Skeletal muscle cell (primary cell): ENCODE measurements at regions not wholly inside any gene's neighbourhood (a gene's known extent, or its start where the extent isn't known, plus 50 kb on each side); places are given as distances from the start of the nearest gene placed in this dataset.

Experiments
- DNase-seq: peaks from one replicate; pipeline ENCODE4 v3.0.0-alpha.2; 2010; ENCODE audit warnings: low read depth
- H3K4me3 ChIP-seq: 2 replicates; pipeline ENCODE4 v1.5.1; 2011; ENCODE audit warnings: low read depth, mild to moderate bottlenecking, control low read depth, low read length, moderate library complexity

- no peak overlapping the region for H3K4me3 ChIP-seq
- DNase-seq, result no peak
These were observed 833.0 kb upstream of the CADM2 start for GRCh38 chr3:84125760-84126159.

DNA sequence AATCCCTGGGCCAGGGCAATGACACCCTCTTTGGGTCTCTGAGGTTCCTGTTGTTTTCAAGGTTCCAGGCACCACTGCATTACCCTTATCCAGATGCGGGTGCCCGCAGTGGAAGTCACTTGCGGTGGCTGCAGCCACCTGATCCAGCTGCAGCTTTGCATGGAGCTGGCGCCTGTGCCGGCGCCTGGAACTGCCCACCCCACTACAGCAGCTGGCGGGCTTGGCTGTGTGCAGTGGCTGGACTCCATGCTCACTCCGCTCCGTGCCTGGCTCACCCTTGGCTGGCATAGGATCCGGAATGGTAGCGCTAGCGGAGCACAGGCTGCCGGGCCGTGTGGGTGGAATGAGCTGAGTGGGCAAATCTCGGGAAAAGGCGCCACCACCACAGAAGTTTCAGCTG is 832.6 kb upstream of the CADM2 start:
- H3K4me3 ChIP-seq, result no peak overlapping the region

DNA sequence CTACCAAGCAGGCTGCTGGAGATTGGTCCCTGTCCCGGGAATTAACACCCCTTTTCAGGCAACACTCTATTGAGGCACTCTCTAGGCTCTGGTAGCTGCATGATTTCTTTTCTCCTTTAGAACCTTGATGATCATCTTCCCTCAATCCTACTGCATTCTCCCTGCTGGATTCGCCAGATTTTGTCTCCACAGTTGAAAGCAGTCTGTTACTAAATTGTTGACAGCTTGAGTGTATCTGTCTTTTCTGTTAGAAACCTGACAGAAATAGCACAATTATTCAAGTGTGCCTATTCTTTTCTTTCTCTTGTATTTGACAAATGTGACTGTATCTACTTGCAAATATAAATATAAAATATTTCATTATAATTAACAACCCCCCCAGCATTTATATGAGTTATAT is 830.8 kb upstream of the CADM2 start:
- H3K4me3 ChIP-seq, result no peak overlapping the region
- no peak for DNase-seq

More for the DNA sequence above, 832.6 kb upstream of the CADM2 start:
- DNase-seq, result no peak

- H3K4me3 ChIP-seq, result no peak overlapping the region
- no peak for DNase-seq
These were observed 822.4 kb upstream of the CADM2 start for GRCh38 chr3:84136425-84136824.

DNA sequence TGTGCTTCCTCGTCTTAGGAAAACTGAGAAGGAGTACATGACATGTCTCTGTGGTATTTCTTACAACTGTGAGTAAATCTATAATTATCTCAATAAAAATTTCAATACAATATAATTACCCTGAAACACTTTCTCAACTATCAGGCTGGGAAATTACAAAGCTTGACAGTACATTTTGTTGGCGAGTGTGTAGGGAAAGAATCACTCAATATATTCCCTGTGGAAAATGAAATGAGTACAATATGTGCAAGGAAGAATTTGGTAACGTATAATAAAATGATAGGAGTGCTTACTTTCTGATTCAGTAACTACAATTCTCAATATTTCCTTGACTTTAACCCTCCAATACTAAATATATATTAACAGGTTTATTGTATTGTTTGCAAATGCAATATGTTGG is 818.2 kb upstream of the CADM2 start:
- no peak overlapping the region for H3K4me3 ChIP-seq
- DNase-seq, result no peak

DNA sequence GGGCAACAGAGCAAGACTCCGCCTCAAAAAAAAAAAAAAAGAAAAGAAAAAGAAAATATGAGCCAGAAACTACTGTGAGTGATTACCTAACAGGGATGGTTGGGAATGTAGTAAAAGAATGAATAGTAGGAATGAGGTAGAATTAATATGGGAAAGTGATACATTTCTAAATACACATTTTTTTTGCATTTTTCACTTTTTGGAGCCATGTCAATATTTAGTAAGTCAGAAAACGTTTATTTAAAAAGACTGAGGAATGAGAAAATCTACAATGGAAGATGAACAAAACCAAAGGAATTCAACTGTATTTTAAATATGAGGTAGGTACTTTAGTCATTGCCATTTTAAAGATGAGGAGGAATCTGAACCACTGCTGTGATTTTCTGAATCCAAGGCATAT is 817.2 kb upstream of the CADM2 start:
- H3K4me3 ChIP-seq, result no peak overlapping the region
- DNase-seq, result no peak

- H3K4me3 ChIP-seq, result no peak overlapping the region
- DNase-seq, result no peak
These were observed 793.5 kb upstream of the CADM2 start for GRCh38 chr3:84165328-84165727.

DNA sequence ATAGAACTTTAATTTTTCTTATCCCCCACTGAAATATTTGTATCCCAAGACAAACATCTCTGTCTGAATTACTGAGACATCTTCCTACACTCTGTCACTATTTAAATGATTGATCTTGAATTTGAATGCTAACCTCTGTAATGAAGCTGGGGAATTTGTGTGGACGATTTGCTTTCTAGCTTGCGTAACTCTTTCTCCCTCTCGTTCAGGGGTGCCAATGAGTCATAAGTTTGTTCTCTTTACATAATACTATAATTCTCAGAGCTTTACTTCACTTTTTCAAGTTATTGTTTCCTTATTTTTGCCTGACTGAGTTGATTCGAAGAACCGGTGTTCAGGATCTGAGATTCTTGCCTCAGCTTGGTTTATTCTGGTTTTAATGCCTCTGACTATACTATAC is 783.3 kb upstream of the CADM2 start:
- DNase-seq, result no peak
- no peak overlapping the region for H3K4me3 ChIP-seq

- no peak for DNase-seq
- H3K4me3 ChIP-seq, result no peak overlapping the region
These were observed 773.9 kb upstream of the CADM2 start for GRCh38 chr3:84184937-84185336.

DNA sequence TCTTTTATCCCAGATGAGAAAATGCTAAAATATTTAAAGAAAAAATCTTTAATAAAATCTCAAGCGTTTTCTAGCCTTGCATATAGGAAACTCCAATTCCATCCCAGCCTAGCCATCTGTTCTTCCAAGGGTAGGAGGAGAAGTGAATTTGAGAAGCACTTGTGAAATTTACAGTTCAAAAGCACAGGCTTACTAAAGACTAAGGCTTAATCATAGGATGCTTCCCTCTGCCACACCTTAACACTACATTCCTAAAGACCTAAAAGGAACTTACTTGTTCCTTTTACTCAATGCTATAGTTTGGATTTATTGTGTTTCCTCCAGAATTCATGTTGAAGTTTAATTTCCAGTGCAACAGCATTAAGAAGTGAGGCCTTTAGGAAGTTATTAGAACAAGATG is 764.8 kb upstream of the CADM2 start:
- no peak overlapping the region for H3K4me3 ChIP-seq
- DNase-seq, result no peak

GRCh38 chr3:84209474-84209873 is 749.3 kb upstream of the CADM2 start:
- DNase-seq, result no peak
- no peak overlapping the region for H3K4me3 ChIP-seq

GRCh38 chr3:84223512-84223911 is 735.3 kb upstream of the CADM2 start:
- no peak for DNase-seq

DNA sequence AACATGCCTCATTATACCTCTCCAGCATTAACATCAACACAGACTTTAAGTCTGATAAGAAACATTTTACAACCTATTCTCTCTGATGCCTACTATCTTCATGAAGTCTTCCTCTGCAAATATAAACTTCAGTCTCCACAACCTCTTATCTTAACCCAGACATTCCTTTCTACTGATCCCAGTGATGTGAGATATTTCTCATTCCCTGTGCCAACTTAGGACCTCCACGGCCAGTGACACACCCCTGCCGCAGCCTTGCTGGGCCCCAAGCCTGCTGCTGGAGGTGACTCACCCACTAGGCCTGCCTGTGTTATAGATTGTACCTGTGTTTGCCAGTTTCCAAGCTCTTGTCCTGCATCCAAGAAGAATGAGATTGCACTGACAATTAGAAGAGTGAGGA is 734.5 kb upstream of the CADM2 start:
- DNase-seq, result no peak
- H3K4me3 ChIP-seq, result no peak overlapping the region

More at GRCh38 chr3:84223512-84223911, 735.3 kb upstream of the CADM2 start:
- H3K4me3 ChIP-seq, result no peak overlapping the region

DNA sequence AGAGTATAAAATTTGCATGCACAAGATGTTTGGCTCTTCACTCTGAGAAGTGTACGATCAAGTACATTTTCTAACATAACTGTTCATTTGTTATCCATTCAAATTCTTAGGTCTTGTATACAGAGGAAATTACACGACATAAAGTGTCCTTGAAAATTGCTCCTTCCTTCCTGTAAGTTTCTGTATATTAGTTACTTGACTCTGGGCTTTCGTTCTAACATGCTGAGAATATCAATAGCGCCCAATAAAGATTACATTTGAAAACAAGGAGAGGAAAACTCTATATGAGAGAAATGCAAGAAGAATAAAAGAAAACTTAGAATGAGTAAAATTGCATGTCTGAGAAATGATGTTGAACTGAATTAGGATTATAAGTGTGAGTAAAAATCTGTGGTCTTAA is 722.5 kb upstream of the CADM2 start:
- DNase-seq, result no peak
- H3K4me3 ChIP-seq, result no peak overlapping the region

DNA sequence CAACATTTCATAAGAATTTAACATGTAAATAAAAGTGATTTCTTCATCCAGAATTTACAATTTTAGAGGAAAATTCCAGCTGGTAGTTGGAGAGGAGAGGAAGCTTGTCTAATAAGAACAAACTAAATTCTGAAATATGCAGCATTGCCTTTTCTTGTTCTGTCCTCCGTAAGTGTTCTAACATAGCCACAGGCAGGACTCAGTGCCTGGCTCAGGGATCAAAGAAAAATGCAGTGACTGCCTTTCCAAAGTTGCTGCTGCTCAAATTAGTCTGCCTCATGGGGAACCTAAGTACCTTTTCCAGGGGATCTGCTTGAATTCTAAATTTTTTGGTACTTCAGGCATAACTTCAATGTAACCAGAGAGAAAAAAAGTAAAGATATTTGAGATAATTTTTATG is 713.0 kb upstream of the CADM2 start:
- DNase-seq, result no peak
- H3K4me3 ChIP-seq, result no peak overlapping the region

DNA sequence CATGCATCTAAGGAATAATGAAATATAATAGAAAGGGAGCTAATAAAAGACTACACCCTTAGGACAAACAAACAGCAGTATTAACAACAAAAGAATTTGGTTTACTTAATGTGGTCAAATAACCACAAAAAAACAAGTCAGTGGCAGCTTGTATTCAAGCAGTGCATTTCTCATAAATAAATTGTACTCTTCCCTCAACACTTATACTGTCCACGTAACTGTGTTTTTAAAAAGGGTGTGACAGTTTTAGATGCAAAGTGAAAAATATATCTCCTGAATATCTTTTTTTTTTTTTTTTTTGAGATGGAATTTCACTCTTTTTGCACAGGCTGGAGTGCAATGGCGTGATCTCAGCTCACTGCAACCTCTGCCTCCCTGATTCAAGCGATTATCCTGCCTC is 698.2 kb upstream of the CADM2 start:
- H3K4me3 ChIP-seq, result no peak overlapping the region
- no peak for DNase-seq

- H3K4me3 ChIP-seq, result no peak overlapping the region
- no peak for DNase-seq
These were observed 693.0 kb upstream of the CADM2 start for GRCh38 chr3:84265768-84266167.

DNA sequence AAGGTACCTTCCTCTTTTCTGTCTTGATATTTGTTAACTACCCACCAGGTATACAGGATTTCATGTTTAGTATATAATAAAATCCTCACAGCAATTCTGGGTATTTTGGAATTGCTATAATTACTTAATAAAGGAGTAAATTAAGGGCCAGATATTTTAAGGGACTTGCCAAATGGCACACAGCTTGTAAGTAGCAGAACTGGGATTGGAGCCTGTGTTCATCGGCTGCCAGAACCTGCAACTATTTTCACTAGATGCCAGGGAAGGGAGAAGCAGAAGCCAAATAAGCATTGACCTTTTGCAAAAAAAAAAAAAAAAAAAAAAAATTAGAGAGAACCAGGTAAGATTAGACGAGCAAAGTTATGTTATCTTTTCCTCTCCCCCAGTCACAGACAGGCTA is 683.3 kb upstream of the CADM2 start:
- no peak for DNase-seq
- H3K4me3 ChIP-seq, result no peak overlapping the region

- DNase-seq, result no peak
- H3K4me3 ChIP-seq, result no peak overlapping the region
These were observed 681.1 kb upstream of the CADM2 start for GRCh38 chr3:84277562-84278224.

DNA sequence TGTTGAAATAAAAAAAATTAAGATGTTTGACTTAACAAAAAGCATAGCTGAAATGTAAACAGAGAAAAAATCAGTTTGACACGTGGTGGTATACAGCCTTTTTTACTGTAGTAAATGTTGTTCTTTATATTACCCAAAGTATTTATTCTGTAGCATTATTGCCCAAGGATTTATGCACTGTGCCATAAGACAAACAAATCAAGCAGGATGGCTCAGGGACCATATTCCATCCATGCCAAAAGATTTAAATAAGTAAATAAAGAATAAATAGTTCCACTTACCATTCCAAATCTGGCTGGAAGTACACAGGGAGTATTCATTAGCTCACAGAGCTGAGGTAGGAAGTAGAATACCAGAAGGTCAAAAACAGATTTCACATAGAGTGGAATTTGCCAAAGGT is 666.7 kb upstream of the CADM2 start:
- no peak for DNase-seq
- no peak overlapping the region for H3K4me3 ChIP-seq

DNA sequence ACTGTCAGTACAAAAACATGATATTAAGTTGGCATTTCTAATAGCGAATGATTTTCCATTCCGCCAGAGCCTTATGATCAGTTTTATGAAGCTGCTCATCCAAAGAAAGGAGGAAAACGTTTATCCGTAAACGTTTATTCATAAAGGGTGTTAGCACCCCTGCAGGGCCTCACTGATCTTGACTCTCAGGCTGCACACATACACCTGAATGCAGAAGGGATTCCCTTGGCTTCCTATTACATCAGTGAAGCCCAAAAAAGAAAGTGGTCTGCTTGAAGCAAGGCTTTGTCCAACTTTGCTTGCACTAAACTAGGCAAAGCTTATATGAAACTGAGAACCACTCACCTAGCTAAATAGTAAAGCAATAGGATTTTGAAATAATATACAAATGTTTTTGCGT is 659.5 kb upstream of the CADM2 start:
- DNase-seq, result no peak
- no peak overlapping the region for H3K4me3 ChIP-seq

DNA sequence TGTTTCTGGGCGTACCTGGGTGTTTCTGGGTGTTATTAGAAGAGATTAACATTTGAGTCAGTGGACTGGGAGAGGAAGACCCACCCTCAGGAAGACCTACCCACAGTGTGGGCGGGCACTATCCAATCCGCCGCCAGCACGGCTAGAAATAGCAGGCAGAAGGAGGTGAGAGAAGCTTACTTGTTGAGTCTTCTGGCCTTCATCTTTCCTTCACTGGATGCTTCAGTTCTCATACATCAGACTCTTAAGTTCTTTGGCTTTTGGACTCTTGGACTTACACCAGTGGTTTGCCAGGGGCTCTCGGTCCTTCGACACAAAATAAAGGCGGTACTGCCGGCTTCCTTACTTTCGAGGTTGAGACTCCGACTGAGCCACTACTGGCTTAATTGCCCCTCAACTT is 654.6 kb upstream of the CADM2 start:
- DNase-seq, result no peak
- H3K4me3 ChIP-seq, result no peak overlapping the region
